ENCODE measurements at regions not wholly inside any gene's neighbourhood (a gene's known extent, or its start where the extent isn't known, plus 50 kb on each side); places are given as distances from the start of the nearest gene placed in this dataset.
"Not testable (repeated sequence)": the region's sequence is repeated elsewhere in the genome, so short reads cannot be mapped to it uniquely, and the experiment has no call there.

DNA sequence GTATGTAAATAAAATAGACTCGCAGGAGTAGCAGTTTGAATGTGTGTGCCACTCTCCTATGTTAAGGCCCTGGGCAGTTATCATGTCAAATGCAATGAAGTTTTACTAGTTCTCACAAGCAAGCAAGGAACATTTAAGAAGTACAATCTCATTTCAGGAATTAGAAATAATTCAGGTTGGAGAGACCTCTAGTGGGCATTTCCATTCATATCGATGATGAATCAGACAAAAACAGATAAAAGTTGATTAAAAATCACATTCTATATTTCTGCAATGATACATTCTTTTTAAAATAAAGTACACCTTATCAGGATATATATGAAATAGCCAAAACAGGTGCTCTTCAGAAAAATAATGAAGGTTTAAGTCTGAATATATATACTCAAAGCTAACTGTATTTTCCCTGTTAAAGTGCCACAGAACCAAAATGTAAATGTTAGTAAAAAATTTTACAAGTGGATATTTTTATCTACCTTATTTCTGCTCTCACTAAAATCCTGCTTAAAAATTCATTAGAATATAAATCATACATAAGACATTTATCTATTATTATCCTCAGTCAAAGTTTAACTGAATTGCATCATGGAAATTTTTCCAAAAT, 492.4 kb upstream of the FRG2C start:
- Histone ChIP-seq H3K36me3 (ENCODE audit: insufficient read depth, insufficient read length, low read length) (no peaks in the 10 kb centered on the region), H3K9ac (ENCODE audit: insufficient read length, low read depth) (no peak overlapping the region), H3K4me3 (ENCODE audit: insufficient read length, low read depth) (no peak overlapping the region), H3K4me1 (ENCODE audit: insufficient read depth, insufficient read length) (no peaks in the 10 kb centered on the region), H3K27me3 (ENCODE audit: insufficient read depth, insufficient read length) (no peaks in the 10 kb centered on the region), H3K9me3 (ENCODE audit: insufficient read depth, low read length) (no peaks in the 10 kb centered on the region)
- no peak for DNase-seq (ENCODE audit: low read depth, low spot score)
- TF ChIP-seq YY1 (IDR thresholded peaks at IDR 0.05; ENCODE audit: insufficient read depth, insufficient read length) = no peak
- no peak for TF ChIP-seq ZNF274 (IDR thresholded peaks at IDR 0.05; ENCODE audit: low read depth, low read length)
- no peak for TF ChIP-seq SUZ12 (IDR thresholded peaks at IDR 0.05; ENCODE audit: extremely low read depth, insufficient read depth, insufficient read length)

DNA sequence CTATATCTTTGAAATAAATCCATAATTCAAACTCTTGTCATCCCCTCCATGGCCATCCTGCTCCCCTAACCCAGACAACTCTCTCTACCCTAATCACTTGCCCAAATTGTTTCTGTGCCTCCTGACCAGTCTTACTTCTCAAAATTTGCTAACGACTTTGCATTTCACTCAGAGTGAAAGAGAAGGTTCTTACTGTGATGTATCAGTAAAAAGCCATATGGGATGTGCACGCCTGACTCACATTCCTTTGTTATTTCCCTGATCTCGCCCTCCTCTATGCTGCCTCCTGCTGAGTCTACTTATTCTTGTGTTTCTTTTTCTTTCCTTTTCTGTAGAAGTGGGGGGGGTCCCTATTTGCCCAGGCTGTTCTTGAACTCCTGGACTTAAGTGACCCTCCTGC, 487.2 kb upstream of the FRG2C start:
- DNase-seq (ENCODE audit: low read depth, low spot score) = no peak
- Histone ChIP-seq H3K36me3 (ENCODE audit: insufficient read depth, insufficient read length, low read length) (no peaks in the 10 kb centered on the region), H3K9me3 (ENCODE audit: insufficient read depth, low read length) (no peaks in the 10 kb centered on the region), H3K4me1 (ENCODE audit: insufficient read depth, insufficient read length) (no peaks in the 10 kb centered on the region), H3K9ac (ENCODE audit: insufficient read length, low read depth) (no peak overlapping the region), H3K27me3 (ENCODE audit: insufficient read depth, insufficient read length) (no peaks in the 10 kb centered on the region), H3K4me3 (ENCODE audit: insufficient read length, low read depth) (no peak overlapping the region)
- no peak for TF ChIP-seq SUZ12 (IDR thresholded peaks at IDR 0.05; ENCODE audit: extremely low read depth, insufficient read depth, insufficient read length)
- TF ChIP-seq YY1 (IDR thresholded peaks at IDR 0.05; ENCODE audit: insufficient read depth, insufficient read length) = no peak
- no peak for TF ChIP-seq ZNF274 (IDR thresholded peaks at IDR 0.05; ENCODE audit: low read depth, low read length)

DNA sequence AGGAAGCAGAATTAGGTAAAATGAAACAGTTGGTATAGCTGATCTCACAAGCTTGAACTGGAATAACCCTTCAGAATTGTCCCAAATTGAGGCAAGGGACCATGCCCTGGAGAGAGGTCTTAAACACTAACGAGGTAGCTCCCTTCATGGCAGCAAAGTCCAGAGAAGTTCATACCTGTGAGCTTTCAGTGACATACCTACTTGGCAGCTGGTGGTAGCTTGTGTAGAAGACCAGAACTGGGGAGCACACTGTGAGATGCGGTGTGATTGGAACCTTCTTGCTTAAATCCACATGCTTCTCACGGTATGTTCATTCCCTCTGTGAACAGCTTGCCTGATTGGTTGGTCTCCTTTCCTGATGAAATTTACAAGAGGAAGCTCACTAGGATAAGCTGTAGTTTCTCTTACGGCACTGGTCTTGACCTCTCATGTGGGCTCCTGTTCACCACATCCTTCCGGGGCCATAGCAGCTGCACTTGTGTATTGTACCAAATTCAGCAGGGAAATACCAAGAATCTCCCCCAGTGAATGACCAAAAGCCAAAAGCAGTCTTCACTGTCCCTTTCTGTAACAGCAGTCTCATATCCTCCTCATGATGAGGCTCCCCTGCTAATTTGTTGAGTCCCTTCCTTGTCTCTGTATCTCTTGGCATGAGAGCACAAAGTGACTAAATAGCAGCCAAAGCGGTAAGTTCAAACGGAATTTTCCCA, 483.7 kb upstream of the FRG2C start:
- no peaks in the 10 kb centered on the region for H3K27me3 ChIP-seq (ENCODE audit: insufficient read depth, insufficient read length)

DNA sequence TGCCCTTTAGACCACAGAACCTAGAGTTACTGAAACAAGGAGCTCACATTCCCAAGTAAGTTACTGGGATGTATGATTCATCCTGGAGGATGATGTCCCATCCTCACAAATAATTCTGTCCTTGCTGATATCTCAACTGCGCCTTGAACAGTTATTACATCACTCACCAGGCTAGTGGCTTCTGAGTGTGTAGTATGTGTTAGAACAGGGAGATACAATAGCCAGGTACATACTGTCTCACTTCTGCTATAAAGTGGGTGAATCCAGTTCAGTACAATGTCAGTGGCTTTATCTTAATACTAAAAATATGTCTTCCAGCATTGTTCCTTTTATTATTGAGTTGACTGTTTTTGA, 483.2 kb upstream of the FRG2C start:
- TF ChIP-seq SUZ12 (IDR thresholded peaks at IDR 0.05; ENCODE audit: extremely low read depth, insufficient read depth, insufficient read length) = no peak
- TF ChIP-seq ZNF274 (IDR thresholded peaks at IDR 0.05; ENCODE audit: low read depth, low read length) = no peak
- TF ChIP-seq YY1 (IDR thresholded peaks at IDR 0.05; ENCODE audit: insufficient read depth, insufficient read length) = no peak
- Histone ChIP-seq H3K4me3 (ENCODE audit: insufficient read length, low read depth) (no peak overlapping the region), H3K27me3 (ENCODE audit: insufficient read depth, insufficient read length) (no peaks in the 10 kb centered on the region), H3K4me1 (ENCODE audit: insufficient read depth, insufficient read length) (no peaks in the 10 kb centered on the region), H3K36me3 (ENCODE audit: insufficient read depth, insufficient read length, low read length) (no peaks in the 10 kb centered on the region), H3K9me3 (ENCODE audit: insufficient read depth, low read length) (no peaks in the 10 kb centered on the region), H3K9ac (ENCODE audit: insufficient read length, low read depth) (no peak overlapping the region)
- DNase-seq (ENCODE audit: low read depth, low spot score) = no peak

More for the DNA sequence above, 483.7 kb upstream of the FRG2C start:
- H3K36me3 ChIP-seq (ENCODE audit: insufficient read depth, insufficient read length, low read length) = no peaks in the 10 kb centered on the region
- no peak overlapping the region for H3K4me3 ChIP-seq (ENCODE audit: insufficient read length, low read depth)
- no peak for DNase-seq (ENCODE audit: low read depth, low spot score)
- H3K4me1 ChIP-seq (ENCODE audit: insufficient read depth, insufficient read length) = no peaks in the 10 kb centered on the region
- no peak for TF ChIP-seq YY1 (IDR thresholded peaks at IDR 0.05; ENCODE audit: insufficient read depth, insufficient read length)
- TF ChIP-seq ZNF274 (IDR thresholded peaks at IDR 0.05; ENCODE audit: low read depth, low read length) = no peak
- no peak for TF ChIP-seq SUZ12 (IDR thresholded peaks at IDR 0.05; ENCODE audit: extremely low read depth, insufficient read depth, insufficient read length)
- no peaks in the 10 kb centered on the region for H3K9me3 ChIP-seq (ENCODE audit: insufficient read depth, low read length)
- no peak overlapping the region for H3K9ac ChIP-seq (ENCODE audit: insufficient read length, low read depth)

DNA sequence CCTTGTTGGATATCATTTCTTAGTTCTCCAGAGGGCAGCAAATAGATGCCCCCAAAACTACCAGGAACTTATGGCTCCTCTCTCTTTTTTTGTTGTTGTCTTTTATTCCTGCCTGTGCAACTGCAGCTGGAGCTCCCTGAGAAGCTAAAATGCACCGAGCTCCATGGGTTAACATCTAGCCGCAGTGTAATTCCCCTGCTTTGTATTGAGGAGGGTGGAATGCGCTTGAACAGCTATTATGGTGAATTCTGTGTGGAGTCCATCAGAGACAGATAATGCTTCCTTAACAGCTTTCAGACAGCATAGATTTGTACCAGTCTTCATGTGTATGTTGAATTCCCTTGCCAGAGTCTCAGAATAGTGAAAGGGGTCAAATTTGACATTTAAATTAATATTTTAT, 475.2 kb upstream of the FRG2C start:
- no peak for DNase-seq (ENCODE audit: low read depth, low spot score)
- H3K4me3 ChIP-seq (ENCODE audit: insufficient read length, low read depth) = no peak overlapping the region
- H3K36me3 ChIP-seq (ENCODE audit: insufficient read depth, insufficient read length, low read length) = no peaks in the 10 kb centered on the region
- H3K9ac ChIP-seq (ENCODE audit: insufficient read length, low read depth) = no peak overlapping the region
- no peaks in the 10 kb centered on the region for H3K4me1 ChIP-seq (ENCODE audit: insufficient read depth, insufficient read length)
- no peaks in the 10 kb centered on the region for H3K9me3 ChIP-seq (ENCODE audit: insufficient read depth, low read length)
- TF ChIP-seq ZNF274 (IDR thresholded peaks at IDR 0.05; ENCODE audit: low read depth, low read length) (no peak), SUZ12 (IDR thresholded peaks at IDR 0.05; ENCODE audit: extremely low read depth, insufficient read depth, insufficient read length) (no peak), YY1 (IDR thresholded peaks at IDR 0.05; ENCODE audit: insufficient read depth, insufficient read length) (no peak)
- no peaks in the 10 kb centered on the region for H3K27me3 ChIP-seq (ENCODE audit: insufficient read depth, insufficient read length)

DNA sequence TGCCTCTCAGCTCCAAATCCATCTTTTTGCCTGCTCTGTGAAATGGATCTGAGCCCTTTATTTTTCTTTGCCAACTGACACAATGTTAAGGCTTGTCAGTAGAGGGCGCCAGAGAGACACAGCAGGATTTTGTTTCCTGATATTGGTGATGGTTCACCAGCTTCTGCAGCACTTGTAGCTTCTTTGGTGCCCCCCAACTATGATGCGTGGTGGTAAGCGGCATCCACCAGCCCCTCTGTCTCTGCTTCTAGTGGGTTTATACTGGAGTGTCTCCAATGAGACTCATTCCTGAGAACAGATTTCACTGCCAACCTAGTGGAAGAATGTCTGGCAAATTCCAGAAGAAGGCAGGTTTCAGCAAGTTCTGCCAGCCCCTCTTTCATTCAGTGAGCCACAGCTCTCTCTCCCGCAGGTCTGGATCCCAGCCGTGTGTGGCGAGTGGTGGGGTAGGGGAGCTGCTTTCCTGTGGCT, 471.9 kb upstream of the FRG2C start:
- no peak overlapping the region for H3K9ac ChIP-seq (ENCODE audit: insufficient read length, low read depth)
- peak; percentile 27 for DNase-seq (ENCODE audit: low read depth, low spot score)
- H3K27me3 ChIP-seq (ENCODE audit: insufficient read depth, insufficient read length) = no peaks in the 10 kb centered on the region
- no peaks in the 10 kb centered on the region for H3K9me3 ChIP-seq (ENCODE audit: insufficient read depth, low read length)
- H3K4me1 ChIP-seq (ENCODE audit: insufficient read depth, insufficient read length) = no peaks in the 10 kb centered on the region
- H3K36me3 ChIP-seq (ENCODE audit: insufficient read depth, insufficient read length, low read length) = no peaks in the 10 kb centered on the region
- no peak for TF ChIP-seq SUZ12 (IDR thresholded peaks at IDR 0.05; ENCODE audit: extremely low read depth, insufficient read depth, insufficient read length)
- no peak for TF ChIP-seq ZNF274 (IDR thresholded peaks at IDR 0.05; ENCODE audit: low read depth, low read length)
- no peak for TF ChIP-seq YY1 (IDR thresholded peaks at IDR 0.05; ENCODE audit: insufficient read depth, insufficient read length)
- no peak overlapping the region for H3K4me3 ChIP-seq (ENCODE audit: insufficient read length, low read depth)

DNA sequence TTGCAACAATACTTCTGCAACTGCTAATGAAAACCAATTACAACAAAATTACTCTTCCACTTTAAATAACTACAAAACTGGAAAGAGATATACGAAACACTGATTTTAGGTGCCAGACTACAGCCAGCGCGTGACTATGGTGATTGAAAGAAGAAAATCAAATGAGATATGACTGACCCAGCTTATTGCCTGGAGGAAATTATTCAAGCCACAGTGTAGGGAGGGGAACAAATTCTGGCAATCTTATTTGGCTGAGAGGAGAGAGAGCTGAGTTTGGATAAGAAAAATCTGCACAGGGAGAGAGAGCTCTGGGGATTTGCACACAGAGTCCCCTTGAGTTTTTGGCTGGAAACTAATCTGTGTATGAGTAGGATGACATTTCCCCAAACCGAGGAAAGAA, 470.3 kb upstream of the FRG2C start:
- Histone ChIP-seq H3K4me3 (ENCODE audit: insufficient read length, low read depth) (no peak overlapping the region), H3K9ac (ENCODE audit: insufficient read length, low read depth) (no peak overlapping the region), H3K4me1 (ENCODE audit: insufficient read depth, insufficient read length) (no peaks in the 10 kb centered on the region), H3K9me3 (ENCODE audit: insufficient read depth, low read length) (no peaks in the 10 kb centered on the region), H3K36me3 (ENCODE audit: insufficient read depth, insufficient read length, low read length) (no peaks in the 10 kb centered on the region), H3K27me3 (ENCODE audit: insufficient read depth, insufficient read length) (no peaks in the 10 kb centered on the region)
- DNase-seq (ENCODE audit: low read depth, low spot score) = no peak
- TF ChIP-seq ZNF274 (IDR thresholded peaks at IDR 0.05; ENCODE audit: low read depth, low read length) (no peak), YY1 (IDR thresholded peaks at IDR 0.05; ENCODE audit: insufficient read depth, insufficient read length) (no peak), SUZ12 (IDR thresholded peaks at IDR 0.05; ENCODE audit: extremely low read depth, insufficient read depth, insufficient read length) (no peak)

DNA sequence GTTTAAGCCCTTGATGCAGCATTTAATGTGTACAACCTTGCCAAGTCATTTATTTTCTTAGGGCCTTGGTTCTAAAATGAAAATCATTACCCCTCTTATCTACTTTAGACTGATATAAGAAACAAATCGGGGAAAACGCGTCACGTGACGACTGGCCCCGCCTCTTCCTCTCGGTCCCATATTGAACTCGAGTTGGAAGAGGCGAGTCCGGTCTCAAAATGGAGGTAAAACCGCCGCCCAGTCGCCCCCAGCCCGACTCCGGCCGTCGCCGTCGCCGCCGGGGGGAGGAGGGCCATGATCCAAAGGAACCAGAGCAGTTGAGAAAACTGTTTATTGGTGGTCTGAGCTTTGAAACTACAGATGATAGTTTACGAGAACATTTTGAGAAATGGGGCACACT, 449.8 kb upstream of the FRG2C start:
- H3K27me3 ChIP-seq (ENCODE audit: insufficient read depth, insufficient read length); H3K4me3 ChIP-seq (ENCODE audit: insufficient read length, low read depth); H3K9ac ChIP-seq (ENCODE audit: insufficient read length, low read depth); DNase-seq (ENCODE audit: low read depth, low spot score); H3K4me1 ChIP-seq (ENCODE audit: insufficient read depth, insufficient read length); H3K9me3 ChIP-seq (ENCODE audit: insufficient read depth, low read length); H3K36me3 ChIP-seq (ENCODE audit: insufficient read depth, insufficient read length, low read length): not testable (repeated sequence)

All from NT2/D1 (cell line).